Cardiac fibroblast (primary cell): ENCODE measurements at regions not wholly inside any gene's neighbourhood (a gene's known extent, or its start where the extent isn't known, plus 50 kb on each side); places are given as distances from the start of the nearest gene placed in this dataset.

Experiments
- DNase-seq, 2 donors: peaks; one replicate each; pipeline versions ENCODE4 v3.0.0 to v3.0.0-alpha.2; 2010; ENCODE audit warnings: low read depth in 2 of 2
- H3K4me3 ChIP-seq, 2 donors: replicated peaks in 1 of 2; 1 replicate in 1 of 2; 2 replicates in 1 of 2; pipeline ENCODE4 v1.5.1; 2011; ENCODE audit warnings: low read depth in 2 of 2, low read length in 2 of 2, mild to moderate bottlenecking in 2 of 2, moderate library complexity in 1 of 2
- TF ChIP-seq, protein P1 (sequence below): IDR thresholded peaks from one replicate; pipeline ENCODE4 v1.5.1; 2011; ENCODE audit warnings: low read depth, mild to moderate bottlenecking, low read length, inconsistent platforms

DNA sequence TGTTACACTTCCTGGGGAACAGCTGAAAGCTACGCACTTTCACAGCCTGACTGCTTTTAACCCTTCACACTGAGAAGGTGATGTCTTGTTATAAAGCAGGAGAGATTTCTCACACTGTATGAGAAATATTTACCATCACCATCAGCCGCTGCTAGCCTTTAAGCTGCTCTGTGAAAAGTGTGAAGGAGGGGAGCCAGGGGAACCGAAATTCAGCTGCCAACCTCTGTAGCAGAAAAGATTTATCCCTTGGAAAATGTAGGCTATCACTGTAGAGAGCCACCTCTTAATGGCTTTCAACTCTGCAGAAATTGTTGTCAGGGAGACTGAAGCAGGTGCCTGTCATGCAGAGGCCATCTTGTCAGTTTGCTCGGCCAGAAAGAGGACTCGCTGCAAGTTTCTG, 145.3 kb downstream of the SP3 start:
- TF ChIP-seq, protein P1, sequence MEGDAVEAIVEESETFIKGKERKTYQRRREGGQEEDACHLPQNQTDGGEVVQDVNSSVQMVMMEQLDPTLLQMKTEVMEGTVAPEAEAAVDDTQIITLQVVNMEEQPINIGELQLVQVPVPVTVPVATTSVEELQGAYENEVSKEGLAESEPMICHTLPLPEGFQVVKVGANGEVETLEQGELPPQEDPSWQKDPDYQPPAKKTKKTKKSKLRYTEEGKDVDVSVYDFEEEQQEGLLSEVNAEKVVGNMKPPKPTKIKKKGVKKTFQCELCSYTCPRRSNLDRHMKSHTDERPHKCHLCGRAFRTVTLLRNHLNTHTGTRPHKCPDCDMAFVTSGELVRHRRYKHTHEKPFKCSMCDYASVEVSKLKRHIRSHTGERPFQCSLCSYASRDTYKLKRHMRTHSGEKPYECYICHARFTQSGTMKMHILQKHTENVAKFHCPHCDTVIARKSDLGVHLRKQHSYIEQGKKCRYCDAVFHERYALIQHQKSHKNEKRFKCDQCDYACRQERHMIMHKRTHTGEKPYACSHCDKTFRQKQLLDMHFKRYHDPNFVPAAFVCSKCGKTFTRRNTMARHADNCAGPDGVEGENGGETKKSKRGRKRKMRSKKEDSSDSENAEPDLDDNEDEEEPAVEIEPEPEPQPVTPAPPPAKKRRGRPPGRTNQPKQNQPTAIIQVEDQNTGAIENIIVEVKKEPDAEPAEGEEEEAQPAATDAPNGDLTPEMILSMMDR: no peak
- no peak for DNase-seq
- H3K4me3 ChIP-seq: no peak overlapping the region

DNA sequence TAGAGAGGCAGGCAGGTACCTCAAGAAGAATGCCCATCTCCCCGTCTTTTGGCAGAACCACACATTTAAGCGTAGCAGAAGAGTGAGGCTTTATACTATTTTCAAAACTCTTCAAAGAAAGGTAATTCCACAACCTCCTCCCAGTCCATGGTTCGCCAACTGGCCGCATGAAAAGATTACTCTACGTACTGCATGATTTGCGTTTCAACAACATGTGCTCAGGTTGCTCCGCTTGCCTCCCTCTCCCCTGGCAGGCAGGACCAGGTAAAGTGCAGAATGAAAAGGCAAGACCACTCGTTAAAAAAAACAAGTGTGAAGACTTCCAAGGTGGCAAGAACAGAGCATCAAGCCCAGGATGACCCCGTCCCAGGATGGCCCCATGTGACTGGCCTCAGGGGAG, 143.7 kb downstream of the SP3 start:
- TF ChIP-seq, protein P1: no peak
- no peak overlapping the region for H3K4me3 ChIP-seq
- no peak for DNase-seq

DNA sequence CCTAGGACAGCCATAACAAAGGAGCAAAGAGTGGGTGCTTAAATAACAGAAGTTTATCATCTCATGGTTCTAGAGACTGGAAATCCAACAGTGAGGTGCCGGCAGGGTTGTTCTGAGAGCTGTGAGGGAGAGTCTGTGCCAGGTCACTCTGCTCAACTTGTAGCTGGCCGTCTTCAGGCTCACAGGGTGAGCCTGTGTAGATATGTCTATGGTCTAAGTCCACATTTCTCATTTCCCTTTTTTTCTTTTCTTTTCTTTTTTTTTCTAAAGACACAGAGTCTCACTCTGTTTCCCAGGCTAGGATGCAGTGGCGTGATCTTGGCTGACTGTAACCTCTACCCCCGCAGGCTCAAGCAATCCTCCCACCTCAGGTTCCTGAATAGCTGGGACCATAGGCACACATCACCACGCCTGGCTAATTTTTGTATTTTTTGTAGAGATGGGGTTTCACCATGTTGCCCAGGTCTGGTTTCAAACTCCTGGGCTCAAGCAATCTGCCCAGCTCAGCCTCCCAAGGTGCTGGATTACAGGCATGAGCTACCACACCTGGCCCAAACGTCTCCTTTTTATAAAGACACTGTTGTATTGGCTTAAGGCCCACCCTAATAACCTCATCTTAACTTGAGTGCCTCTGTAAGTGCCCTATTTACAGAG, 142.2 kb downstream of the SP3 start:
- no peak for DNase-seq
- TF ChIP-seq, protein P1: no peak
- no peak overlapping the region for H3K4me3 ChIP-seq

DNA sequence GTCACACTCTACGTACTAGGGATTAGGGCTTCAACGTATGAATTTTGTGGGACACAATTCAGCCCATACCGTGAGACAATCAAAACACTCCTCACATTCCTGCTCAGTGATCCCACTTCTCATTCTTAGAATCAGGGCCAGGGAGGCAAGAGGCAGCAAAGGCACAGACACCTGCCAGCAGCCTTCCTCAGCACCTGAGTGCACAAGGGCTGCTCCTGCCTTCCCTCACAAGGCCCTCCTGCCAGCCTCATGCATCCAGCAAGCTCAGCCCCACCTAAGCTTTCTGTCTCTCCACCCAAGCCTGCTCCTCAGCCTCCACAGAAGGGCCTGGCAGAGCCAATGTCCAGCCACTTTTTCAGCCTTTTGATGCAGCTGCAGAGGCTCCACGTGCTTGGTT, 141.6 kb downstream of the SP3 start:
- TF ChIP-seq, protein P1: no peak
- H3K4me3 ChIP-seq: no peak overlapping the region
- no peak for DNase-seq

DNA sequence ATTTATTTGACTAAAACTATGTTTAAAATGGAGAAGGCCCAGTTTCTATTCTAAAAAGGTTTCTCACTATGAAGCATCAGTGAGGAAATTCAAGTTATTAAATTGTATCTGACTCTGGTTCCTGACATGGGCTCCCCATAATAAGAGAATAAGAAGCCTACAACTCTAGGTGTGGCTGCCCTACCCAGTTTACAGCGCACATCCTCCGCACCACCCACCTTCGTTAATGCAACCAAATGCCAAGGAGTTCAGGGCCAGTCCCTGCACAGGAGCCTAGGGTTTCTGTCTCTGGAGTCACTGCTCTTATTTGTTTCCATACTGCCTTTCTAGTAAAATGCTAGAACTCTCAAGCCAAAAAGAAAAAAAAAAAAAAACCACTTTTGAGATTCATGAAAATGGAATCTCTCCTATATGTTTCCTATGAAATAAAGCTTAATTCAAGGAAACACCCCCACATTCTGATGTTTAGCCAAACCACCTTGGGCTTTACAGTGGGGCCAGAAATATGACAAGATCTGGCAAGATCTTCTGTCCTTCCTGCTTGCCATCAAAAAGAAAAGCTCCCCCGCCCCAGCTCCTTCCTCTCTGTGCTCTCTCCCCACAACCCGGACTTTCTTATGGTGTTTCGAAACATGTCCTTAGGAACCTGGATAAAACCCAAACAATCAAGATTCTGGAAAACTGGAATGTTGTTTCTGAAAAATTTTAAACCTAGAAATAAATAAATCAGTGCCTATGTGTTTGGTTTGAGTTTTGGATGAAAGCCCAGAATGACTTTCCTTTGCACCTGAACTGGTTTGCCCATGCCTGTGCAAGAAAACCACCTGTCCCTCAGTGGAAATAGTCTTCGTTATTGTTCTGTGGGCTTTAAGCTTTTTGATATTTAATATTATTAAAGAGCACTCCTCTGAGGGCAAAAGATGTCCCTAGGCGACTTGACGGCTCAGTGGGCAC, 136.7 kb downstream of the SP3 start:
- peak in 1 of 2 donors; percentile 73 for DNase-seq
- TF ChIP-seq, protein P1: no peak

DNA sequence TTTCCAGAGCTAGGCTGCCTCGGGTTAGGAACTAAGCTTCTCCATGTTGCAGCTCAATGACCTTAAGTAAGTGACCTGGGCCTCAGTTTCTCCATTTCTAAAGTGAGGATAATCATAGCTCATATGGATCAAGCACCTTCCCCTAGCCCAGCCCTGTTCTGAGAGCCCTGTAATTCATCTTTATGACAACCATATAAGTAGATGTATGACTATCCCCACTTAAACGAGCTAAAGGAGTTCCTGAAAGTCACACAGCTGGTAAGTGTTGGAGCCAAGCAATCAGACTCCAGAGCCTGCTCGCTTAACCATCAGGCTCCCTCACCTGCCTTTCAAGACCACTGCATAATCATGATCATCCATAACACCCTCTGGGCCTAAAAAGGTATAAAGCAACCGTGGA, 135.4 kb downstream of the SP3 start:
- TF ChIP-seq, protein P1: no peak
- H3K4me3 ChIP-seq: no peak overlapping the region
- DNase-seq: no peak

More for the DNA sequence above, 136.7 kb downstream of the SP3 start:
- H3K4me3 ChIP-seq: no peak overlapping the region
